ENCODE measurements at regions not wholly inside any gene's neighbourhood (a gene's known extent, or its start where the extent isn't known, plus 50 kb on each side); places are given as distances from the start of the nearest gene placed in this dataset.

DNA sequence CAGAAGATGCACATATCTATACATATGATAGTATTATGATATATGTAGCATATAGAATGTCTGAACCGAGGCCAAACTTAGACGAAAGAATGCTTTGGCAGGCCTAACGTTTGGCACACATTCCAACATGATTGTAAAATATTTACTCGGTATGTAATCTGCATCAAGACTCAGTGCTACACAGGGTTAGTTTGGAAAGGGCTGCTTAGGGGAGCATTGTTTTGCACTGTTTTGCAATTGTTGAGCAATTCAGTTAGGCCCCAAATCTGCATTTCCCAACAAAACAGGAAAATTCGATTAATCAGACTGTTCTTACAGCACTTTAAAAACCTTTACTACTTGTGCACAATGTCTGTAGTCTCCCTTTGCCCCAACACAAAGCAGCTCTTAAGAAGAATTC lies 216.0 kb upstream of the NEGR1 start:
- Histone ChIP-seq H3K4me3 (no peak overlapping the region), H3K4me1 (no peaks in the 10 kb centered on the region), H3K9me3 (no peaks in the 10 kb centered on the region), H3K27me3 (no peaks in the 10 kb centered on the region), H3K36me3 (replicated peaks in 1 of 2; ENCODE audit: insufficient read depth in 1 of 2, low read depth in 2 of 2) (no peaks in the 10 kb centered on the region), H3K27ac (no peak overlapping the region)
- ATAC-seq (no peak), DNase-seq (no peak)
- TF ChIP-seq POLR2A (IDR thresholded peaks at IDR 0.05), result no peak
- TF ChIP-seq, protein P1, sequence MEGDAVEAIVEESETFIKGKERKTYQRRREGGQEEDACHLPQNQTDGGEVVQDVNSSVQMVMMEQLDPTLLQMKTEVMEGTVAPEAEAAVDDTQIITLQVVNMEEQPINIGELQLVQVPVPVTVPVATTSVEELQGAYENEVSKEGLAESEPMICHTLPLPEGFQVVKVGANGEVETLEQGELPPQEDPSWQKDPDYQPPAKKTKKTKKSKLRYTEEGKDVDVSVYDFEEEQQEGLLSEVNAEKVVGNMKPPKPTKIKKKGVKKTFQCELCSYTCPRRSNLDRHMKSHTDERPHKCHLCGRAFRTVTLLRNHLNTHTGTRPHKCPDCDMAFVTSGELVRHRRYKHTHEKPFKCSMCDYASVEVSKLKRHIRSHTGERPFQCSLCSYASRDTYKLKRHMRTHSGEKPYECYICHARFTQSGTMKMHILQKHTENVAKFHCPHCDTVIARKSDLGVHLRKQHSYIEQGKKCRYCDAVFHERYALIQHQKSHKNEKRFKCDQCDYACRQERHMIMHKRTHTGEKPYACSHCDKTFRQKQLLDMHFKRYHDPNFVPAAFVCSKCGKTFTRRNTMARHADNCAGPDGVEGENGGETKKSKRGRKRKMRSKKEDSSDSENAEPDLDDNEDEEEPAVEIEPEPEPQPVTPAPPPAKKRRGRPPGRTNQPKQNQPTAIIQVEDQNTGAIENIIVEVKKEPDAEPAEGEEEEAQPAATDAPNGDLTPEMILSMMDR (IDR thresholded peaks at IDR 0.05), result no peak
- WGBS, 2 donors, result 16 to 19% methylated on average over 5 of the region's 5 CpGs
- intact Hi-C loops (cut with DNase I), result no loop called here

GRCh38 chr1:72489801-72490200 lies 207.5 kb upstream of the NEGR1 start:
- ATAC-seq, result no peak
- no peak overlapping the region for H3K27ac ChIP-seq
- H3K36me3 ChIP-seq (replicated peaks in 1 of 2; ENCODE audit: insufficient read depth in 1 of 2, low read depth in 2 of 2), result no peaks in the 10 kb centered on the region
- no peaks in the 10 kb centered on the region for H3K27me3 ChIP-seq
- DNase-seq, result no peak
- TF ChIP-seq POLR2A (IDR thresholded peaks at IDR 0.05), result no peak
- TF ChIP-seq, protein P1 (IDR thresholded peaks at IDR 0.05), result no peak
- intact Hi-C loops (cut with DNase I), result no loop called here
- no peaks in the 10 kb centered on the region for H3K9me3 ChIP-seq
- H3K4me3 ChIP-seq, result no peak overlapping the region
- no peaks in the 10 kb centered on the region for H3K4me1 ChIP-seq

- Histone ChIP-seq H3K27me3 (no peaks in the 10 kb centered on the region), H3K4me3 (no peak overlapping the region), H3K27ac (no peak overlapping the region), H3K4me1 (no peaks in the 10 kb centered on the region), H3K36me3 (replicated peaks in 1 of 2; ENCODE audit: insufficient read depth in 1 of 2, low read depth in 2 of 2) (no peaks in the 10 kb centered on the region), H3K9me3 (no peaks in the 10 kb centered on the region)
- 29 to 45% methylated on average over 1 of the region's 1 CpG for WGBS, 2 donors
- DNase-seq (no peak), ATAC-seq (no peak)
- TF ChIP-seq, protein P1 (IDR thresholded peaks at IDR 0.05), result no peak
- TF ChIP-seq POLR2A (IDR thresholded peaks at IDR 0.05), result no peak
- intact Hi-C loops (cut with DNase I), result no loop called here
Measured at GRCh38 chr1:72485801-72486200, 203.5 kb upstream of the NEGR1 start.

DNA sequence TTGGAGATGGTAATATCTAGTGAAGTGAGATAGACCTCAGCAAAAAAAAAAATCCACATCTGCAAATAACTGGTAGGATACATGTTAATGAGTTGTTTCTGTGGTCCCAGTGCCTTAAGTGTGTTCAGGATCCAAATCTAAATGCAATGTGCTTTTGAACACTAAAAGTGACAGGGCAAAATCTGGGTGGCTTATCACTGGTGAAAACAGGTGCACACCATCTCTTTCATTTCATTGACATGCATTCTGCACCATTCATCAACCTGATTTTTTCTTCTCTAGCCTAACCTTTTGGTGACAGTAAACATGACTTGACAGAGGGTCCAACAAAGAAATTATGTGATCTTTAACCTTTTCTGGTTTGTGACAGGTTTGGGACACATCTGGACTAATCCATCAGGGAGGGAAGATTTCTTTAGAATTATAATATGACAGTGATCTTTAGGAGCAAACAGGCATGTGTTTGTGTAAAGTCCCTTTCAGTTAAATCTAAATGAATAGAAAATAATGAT lies 201.6 kb upstream of the NEGR1 start:
- no peak for TF ChIP-seq POLR2A (IDR thresholded peaks at IDR 0.05)
- TF ChIP-seq, protein P1 (IDR thresholded peaks at IDR 0.05), result no peak
- intact Hi-C loops (cut with DNase I), result no loop called here
- Histone ChIP-seq H3K36me3 (replicated peaks in 1 of 2; ENCODE audit: insufficient read depth in 1 of 2, low read depth in 2 of 2) (no peaks in the 10 kb centered on the region), H3K27me3 (no peaks in the 10 kb centered on the region), H3K9me3 (no peaks in the 10 kb centered on the region), H3K4me3 (no peak overlapping the region), H3K4me1 (no peaks in the 10 kb centered on the region), H3K27ac (no peak overlapping the region)
- DNase-seq, result no peak
- no peak for ATAC-seq

DNA sequence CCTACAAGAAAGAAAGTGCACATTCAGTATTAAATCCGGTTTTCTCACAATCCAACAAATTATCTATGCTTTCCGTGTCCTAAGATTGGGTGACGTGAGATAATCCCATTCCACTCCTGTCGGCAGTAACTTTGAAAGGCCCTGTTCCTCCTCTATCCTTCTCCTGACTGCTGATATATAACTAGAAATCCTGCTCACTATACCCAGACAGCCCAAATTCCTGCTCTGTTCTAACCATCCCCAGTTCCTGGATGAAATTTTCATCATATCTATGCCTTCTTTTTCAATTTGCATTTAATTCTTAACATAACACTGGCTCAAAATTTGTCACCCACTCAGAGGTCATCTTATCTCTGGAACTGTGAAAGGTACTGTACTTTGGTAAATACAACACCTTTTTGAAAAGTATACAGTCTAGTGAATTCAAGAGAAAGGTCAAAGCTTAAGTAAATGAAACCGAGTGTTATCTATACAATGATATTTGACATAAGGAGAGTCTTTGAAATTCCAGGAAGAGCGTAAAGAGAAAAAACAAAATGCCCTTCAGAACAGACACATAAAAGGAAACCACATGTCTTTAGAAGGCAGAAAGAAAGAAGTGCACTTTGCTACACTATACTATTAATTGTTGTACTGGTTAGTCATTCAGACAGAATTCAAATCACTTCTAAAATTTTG lies 200.5 kb upstream of the NEGR1 start:
- WGBS, 2 donors, result 35 to 39% methylated on average over 6 of the region's 6 CpGs
- ATAC-seq, result no peak

More for the DNA sequence above, 200.5 kb upstream of the NEGR1 start:
- intact Hi-C loops (cut with DNase I), result no loop called here
- Histone ChIP-seq H3K4me3 (no peak overlapping the region), H3K27me3 (no peaks in the 10 kb centered on the region), H3K4me1 (no peaks in the 10 kb centered on the region), H3K9me3 (no peaks in the 10 kb centered on the region), H3K36me3 (replicated peaks in 1 of 2; ENCODE audit: insufficient read depth in 1 of 2, low read depth in 2 of 2) (no peaks in the 10 kb centered on the region), H3K27ac (no peak overlapping the region)
- no peak for TF ChIP-seq POLR2A (IDR thresholded peaks at IDR 0.05)
- DNase-seq, result no peak

All from body of pancreas (tissue), 4 donors.